ENCODE measurements at regions not wholly inside any gene's neighbourhood (a gene's known extent, or its start where the extent isn't known, plus 50 kb on each side); places are given as distances from the start of the nearest gene placed in this dataset.

GRCh38 chr14:25430808-25431207, 380.9 kb upstream of the STXBP6 start:
- H3K4me3 ChIP-seq (ENCODE audit: low read depth, low read length): no peak overlapping the region

GRCh38 chr14:25412998-25413397, 363.1 kb upstream of the STXBP6 start:
- ChIA-PET POLR2A (no interaction called here), CTCF (interaction anchor here (0.6 to 1.5 kb wide), 4 partner anchors 9 to 703 kb away, joined by 3 to 6 read pairs (median 4); no protein-coding TSS in a partner anchor)
- Histone ChIP-seq H3K4me3 (ENCODE audit: low read depth, low read length) (no peak overlapping the region), H3K36me3 (ENCODE audit: control insufficient read depth, insufficient read depth, low read length) (no peaks in the 10 kb centered on the region), H3K27me3 (ENCODE audit: control insufficient read depth, insufficient read depth, low read length) (no peaks in the 10 kb centered on the region)
- TF ChIP-seq CTCF (IDR thresholded peaks at IDR 0.05; ENCODE audit: insufficient read depth, low read depth, low read length): no peak
- no peak for DNase-seq (ENCODE audit: low read depth)

More at GRCh38 chr14:25430808-25431207, 380.9 kb upstream of the STXBP6 start:
- no peak for TF ChIP-seq CTCF (IDR thresholded peaks at IDR 0.05; ENCODE audit: insufficient read depth, low read depth, low read length)
- no peaks in the 10 kb centered on the region for H3K36me3 ChIP-seq (ENCODE audit: control insufficient read depth, insufficient read depth, low read length)
- no peak for DNase-seq (ENCODE audit: low read depth)
- CTCF ChIA-PET: no interaction called here
- POLR2A ChIA-PET: no interaction called here
- no peaks in the 10 kb centered on the region for H3K27me3 ChIP-seq (ENCODE audit: control insufficient read depth, insufficient read depth, low read length)

- ChIA-PET CTCF (interaction anchor here (0.6 to 1.6 kb wide), 12 partner anchors 8 to 734 kb away, joined by 3 to 8 read pairs (median 4); no protein-coding TSS in a partner anchor), POLR2A (no interaction called here)
- Histone ChIP-seq H3K4me3 (ENCODE audit: low read depth, low read length) (no peak overlapping the region), H3K36me3 (ENCODE audit: control insufficient read depth, insufficient read depth, low read length) (no peaks in the 10 kb centered on the region), H3K27me3 (ENCODE audit: control insufficient read depth, insufficient read depth, low read length) (no peaks in the 10 kb centered on the region)
- DNase-seq (ENCODE audit: low read depth): no peak
- TF ChIP-seq CTCF (IDR thresholded peaks at IDR 0.05; ENCODE audit: insufficient read depth, low read depth, low read length): no peak; the same call in 1 of the 2 replicates
Measured at GRCh38 chr14:25411781-25412757, 362.1 kb upstream of the STXBP6 start.

GRCh38 chr14:25406818-25407217, 356.9 kb upstream of the STXBP6 start:
- POLR2A ChIA-PET: no interaction called here
- CTCF ChIA-PET: interaction anchor here (0.9 to 1.4 kb wide), 2 partner anchors 11 to 696 kb away, joined by 3 to 6 read pairs; no protein-coding TSS in a partner anchor
- no peaks in the 10 kb centered on the region for H3K27me3 ChIP-seq (ENCODE audit: control insufficient read depth, insufficient read depth, low read length)
- H3K4me3 ChIP-seq (ENCODE audit: low read depth, low read length): no peak overlapping the region
- DNase-seq (ENCODE audit: low read depth): no peak
- peak; percentile 36 for TF ChIP-seq CTCF (IDR thresholded peaks at IDR 0.05; ENCODE audit: insufficient read depth, low read depth, low read length)
- H3K36me3 ChIP-seq (ENCODE audit: control insufficient read depth, insufficient read depth, low read length): no peaks in the 10 kb centered on the region

- peak; percentile 2 for DNase-seq (ENCODE audit: low read depth)
- H3K36me3 ChIP-seq (ENCODE audit: control insufficient read depth, insufficient read depth, low read length): no peaks in the 10 kb centered on the region
- H3K4me3 ChIP-seq (ENCODE audit: low read depth, low read length): no peak overlapping the region
- peak; percentile 77 for TF ChIP-seq CTCF (IDR thresholded peaks at IDR 0.05; ENCODE audit: insufficient read depth, low read depth, low read length)
- H3K27me3 ChIP-seq (ENCODE audit: control insufficient read depth, insufficient read depth, low read length): no peaks in the 10 kb centered on the region
- ChIA-PET CTCF (interaction anchor here (0.7 to 4.7 kb wide), 15 partner anchors 7 to 696 kb away, joined by 3 to 45 read pairs (median 4); no protein-coding TSS in a partner anchor), POLR2A (no interaction called here)
Measured at GRCh38 chr14:25400607-25401206, 350.8 kb upstream of the STXBP6 start.
